ENCODE measurements at regions not wholly inside any gene's neighbourhood (a gene's known extent, or its start where the extent isn't known, plus 50 kb on each side); places are given as distances from the start of the nearest gene placed in this dataset.

- peaks cover 41% of the 10 kb centered on the region for H3K27me3 Mint-ChIP-seq (ENCODE audit: low read depth, unreplicated experiment)
Measured at GRCh38 chr12:132392389-132393244, 63.2 kb upstream of the GALNT9 start.

GRCh38 chr12:132391326-132392041 is 62.1 kb upstream of the GALNT9 start:
- H4K20me1 ChIP-seq (ENCODE audit: insufficient read depth, low read length): no peaks in the 10 kb centered on the region
- H3K27me3 ChIP-seq (ENCODE audit: insufficient read depth, low read length): peaks cover 4% of the 10 kb centered on the region
- Mint-ChIP-seq H3K27me3 (ENCODE audit: low read depth, unreplicated experiment) (peaks cover 33% of the 10 kb centered on the region), H3K4me1 (ENCODE audit: low read depth, unreplicated experiment) (peaks cover 12% of the 10 kb centered on the region), H3K9me3 (ENCODE audit: unreplicated experiment) (peaks cover 8% of the 10 kb centered on the region), H3K27ac (ENCODE audit: unreplicated experiment) (no peak overlapping the region), H3K36me3 (ENCODE audit: low read depth, unreplicated experiment) (peaks cover 3% of the 10 kb centered on the region), H3K4me3 (ENCODE audit: unreplicated experiment) (no peak overlapping the region)
- H3K79me2 ChIP-seq (ENCODE audit: insufficient read depth, low read length): no peaks in the 10 kb centered on the region
- TF ChIP-seq EZH2 (IDR thresholded peaks at IDR 0.05; ENCODE audit: insufficient read depth, low read length) (no peak), CTCF (IDR thresholded peaks at IDR 0.05; ENCODE audit: insufficient read depth, low read depth, low read length) (no peak)
- no peak overlapping the region for H3K27ac ChIP-seq (ENCODE audit: low read depth, low read length)
- no peak overlapping the region for H3K4me3 ChIP-seq (ENCODE audit: insufficient read depth, low read depth, low read length)
- H3K9me3 ChIP-seq (ENCODE audit: insufficient read depth, low read depth, low read length): peaks cover 6% of the 10 kb centered on the region
- no peak overlapping the region for H3K9ac ChIP-seq (ENCODE audit: low read length)
- no peak overlapping the region for H2AFZ ChIP-seq (ENCODE audit: low read depth, low read length)
- FAIRE-seq (no peak), DNase-seq (ENCODE audit: low read depth) (no peak)
- H3K4me1 ChIP-seq (ENCODE audit: insufficient read depth, low read length): no peaks in the 10 kb centered on the region
- H3K4me2 ChIP-seq (ENCODE audit: low read length): no peak overlapping the region
- H3K36me3 ChIP-seq (ENCODE audit: insufficient read depth, low read length): no peaks in the 10 kb centered on the region

More at GRCh38 chr12:132392389-132393244, 63.2 kb upstream of the GALNT9 start:
- no peaks in the 10 kb centered on the region for H3K79me2 ChIP-seq (ENCODE audit: insufficient read depth, low read length)
- no peaks in the 10 kb centered on the region for H3K36me3 ChIP-seq (ENCODE audit: insufficient read depth, low read length)
- H3K9me3 ChIP-seq (ENCODE audit: insufficient read depth, low read depth, low read length): peaks cover 6% of the 10 kb centered on the region
- Mint-ChIP-seq H3K4me1 (ENCODE audit: low read depth, unreplicated experiment) (peaks cover 12% of the 10 kb centered on the region), H3K36me3 (ENCODE audit: low read depth, unreplicated experiment) (peaks cover 3% of the 10 kb centered on the region), H3K27ac (ENCODE audit: unreplicated experiment) (no peak overlapping the region), H3K9me3 (ENCODE audit: unreplicated experiment) (peaks cover 8% of the 10 kb centered on the region), H3K4me3 (ENCODE audit: unreplicated experiment) (no peak overlapping the region)
- H2AFZ ChIP-seq (ENCODE audit: low read depth, low read length): no peak overlapping the region
- TF ChIP-seq EZH2 (IDR thresholded peaks at IDR 0.05; ENCODE audit: insufficient read depth, low read length) (no peak), CTCF (IDR thresholded peaks at IDR 0.05; ENCODE audit: insufficient read depth, low read depth, low read length) (no peak)
- peaks cover 4% of the 10 kb centered on the region for H3K27me3 ChIP-seq (ENCODE audit: insufficient read depth, low read length)
- no peak overlapping the region for H3K4me2 ChIP-seq (ENCODE audit: low read length)
- H3K9ac ChIP-seq (ENCODE audit: low read length): no peak overlapping the region
- FAIRE-seq (no peak), DNase-seq (ENCODE audit: low read depth) (no peak)
- H3K27ac ChIP-seq (ENCODE audit: low read depth, low read length): no peak overlapping the region
- H4K20me1 ChIP-seq (ENCODE audit: insufficient read depth, low read length): no peaks in the 10 kb centered on the region
- no peak overlapping the region for H3K4me3 ChIP-seq (ENCODE audit: insufficient read depth, low read depth, low read length)
- no peaks in the 10 kb centered on the region for H3K4me1 ChIP-seq (ENCODE audit: insufficient read depth, low read length)

Measured in astrocyte (in vitro differentiated cells and primary cell).